ENCODE measurements at regions not wholly inside any gene's neighbourhood (a gene's known extent, or its start where the extent isn't known, plus 50 kb on each side); places are given as distances from the start of the nearest gene placed in this dataset.

- no peak for DNase-seq (ENCODE audit: low read depth)
- no peak for TF ChIP-seq CTCF (IDR thresholded peaks at IDR 0.05; ENCODE audit: insufficient read depth, low read length, poor library complexity, severe bottlenecking)
- Histone ChIP-seq H3K27me3 (ENCODE audit: control insufficient read depth, insufficient read depth, low read length) (no peaks in the 10 kb centered on the region), H3K4me3 (ENCODE audit: low read depth, low read length) (no peak overlapping the region), H3K36me3 (ENCODE audit: control insufficient read depth, insufficient read depth, low read length) (no peaks in the 10 kb centered on the region)
These were observed 127.2 kb downstream of the ACKR3 start for GRCh38 chr2:236696834-236697233.

- Histone ChIP-seq H3K4me3 (ENCODE audit: low read depth, low read length) (no peak overlapping the region), H3K36me3 (ENCODE audit: control insufficient read depth, insufficient read depth, low read length) (no peaks in the 10 kb centered on the region), H3K27me3 (ENCODE audit: control insufficient read depth, insufficient read depth, low read length) (no peaks in the 10 kb centered on the region)
- no peak for TF ChIP-seq CTCF (IDR thresholded peaks at IDR 0.05; ENCODE audit: insufficient read depth, low read length, poor library complexity, severe bottlenecking)
- no peak for DNase-seq (ENCODE audit: low read depth)
These were observed 128.5 kb downstream of the ACKR3 start for GRCh38 chr2:236698016-236698627.

GRCh38 chr2:236700703-236701102, 131.1 kb downstream of the ACKR3 start:
- no peaks in the 10 kb centered on the region for H3K36me3 ChIP-seq (ENCODE audit: control insufficient read depth, insufficient read depth, low read length)
- DNase-seq (ENCODE audit: low read depth), result no peak
- no peak overlapping the region for H3K4me3 ChIP-seq (ENCODE audit: low read depth, low read length)
- H3K27me3 ChIP-seq (ENCODE audit: control insufficient read depth, insufficient read depth, low read length), result no peaks in the 10 kb centered on the region
- TF ChIP-seq CTCF (IDR thresholded peaks at IDR 0.05; ENCODE audit: insufficient read depth, low read length, poor library complexity, severe bottlenecking), result no peak

GRCh38 chr2:236702657-236703372, 133.2 kb downstream of the ACKR3 start:
- no peaks in the 10 kb centered on the region for H3K36me3 ChIP-seq (ENCODE audit: control insufficient read depth, insufficient read depth, low read length)
- H3K27me3 ChIP-seq (ENCODE audit: control insufficient read depth, insufficient read depth, low read length), result no peaks in the 10 kb centered on the region
- no peak for TF ChIP-seq CTCF (IDR thresholded peaks at IDR 0.05; ENCODE audit: insufficient read depth, low read length, poor library complexity, severe bottlenecking)
- H3K4me3 ChIP-seq (ENCODE audit: low read depth, low read length), result no peak overlapping the region
- DNase-seq (ENCODE audit: low read depth), result no peak

- no peak for DNase-seq (ENCODE audit: low read depth)
- Histone ChIP-seq H3K36me3 (ENCODE audit: control insufficient read depth, insufficient read depth, low read length) (no peaks in the 10 kb centered on the region), H3K27me3 (ENCODE audit: control insufficient read depth, insufficient read depth, low read length) (no peaks in the 10 kb centered on the region), H3K4me3 (ENCODE audit: low read depth, low read length) (no peak overlapping the region)
- TF ChIP-seq CTCF (IDR thresholded peaks at IDR 0.05; ENCODE audit: insufficient read depth, low read length, poor library complexity, severe bottlenecking), result no peak
These were observed 133.7 kb downstream of the ACKR3 start for GRCh38 chr2:236703373-236703709.

- Histone ChIP-seq H3K27me3 (ENCODE audit: control insufficient read depth, insufficient read depth, low read length) (no peaks in the 10 kb centered on the region), H3K36me3 (ENCODE audit: control insufficient read depth, insufficient read depth, low read length) (no peaks in the 10 kb centered on the region), H3K4me3 (ENCODE audit: low read depth, low read length) (no peak overlapping the region)
- TF ChIP-seq CTCF (IDR thresholded peaks at IDR 0.05; ENCODE audit: insufficient read depth, low read length, poor library complexity, severe bottlenecking), result no peak
- no peak for DNase-seq (ENCODE audit: low read depth)
These were observed 134.3 kb downstream of the ACKR3 start for GRCh38 chr2:236703906-236704305.
